ENCODE measurements at regions not wholly inside any gene's neighbourhood (a gene's known extent, or its start where the extent isn't known, plus 50 kb on each side); places are given as distances from the start of the nearest gene placed in this dataset.

DNA sequence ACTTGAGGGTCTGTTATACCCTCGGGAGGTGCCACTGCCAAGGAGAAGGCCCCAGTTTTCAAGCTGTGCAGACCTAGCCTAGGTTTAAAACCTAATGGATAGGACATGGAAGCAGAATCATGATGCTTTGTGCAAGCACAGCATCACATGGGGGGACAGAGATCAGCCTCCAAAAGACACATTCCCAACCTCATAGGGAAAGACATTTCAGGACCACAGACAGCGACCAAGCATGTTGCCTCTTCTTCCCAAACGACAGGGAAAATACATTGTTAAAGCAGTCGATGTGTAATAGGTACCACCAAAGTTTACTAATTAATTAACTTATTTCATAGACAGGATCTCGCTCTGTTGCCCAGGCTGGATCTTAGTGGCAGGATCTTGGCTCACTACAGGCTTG, 573.9 kb downstream of the TCERG1L start:
- ATAC-seq (no peak), DNase-seq (no peak)
- TF ChIP-seq, protein P1, sequence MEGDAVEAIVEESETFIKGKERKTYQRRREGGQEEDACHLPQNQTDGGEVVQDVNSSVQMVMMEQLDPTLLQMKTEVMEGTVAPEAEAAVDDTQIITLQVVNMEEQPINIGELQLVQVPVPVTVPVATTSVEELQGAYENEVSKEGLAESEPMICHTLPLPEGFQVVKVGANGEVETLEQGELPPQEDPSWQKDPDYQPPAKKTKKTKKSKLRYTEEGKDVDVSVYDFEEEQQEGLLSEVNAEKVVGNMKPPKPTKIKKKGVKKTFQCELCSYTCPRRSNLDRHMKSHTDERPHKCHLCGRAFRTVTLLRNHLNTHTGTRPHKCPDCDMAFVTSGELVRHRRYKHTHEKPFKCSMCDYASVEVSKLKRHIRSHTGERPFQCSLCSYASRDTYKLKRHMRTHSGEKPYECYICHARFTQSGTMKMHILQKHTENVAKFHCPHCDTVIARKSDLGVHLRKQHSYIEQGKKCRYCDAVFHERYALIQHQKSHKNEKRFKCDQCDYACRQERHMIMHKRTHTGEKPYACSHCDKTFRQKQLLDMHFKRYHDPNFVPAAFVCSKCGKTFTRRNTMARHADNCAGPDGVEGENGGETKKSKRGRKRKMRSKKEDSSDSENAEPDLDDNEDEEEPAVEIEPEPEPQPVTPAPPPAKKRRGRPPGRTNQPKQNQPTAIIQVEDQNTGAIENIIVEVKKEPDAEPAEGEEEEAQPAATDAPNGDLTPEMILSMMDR (IDR thresholded peaks at IDR 0.05), result no peak
- H3K4me1 ChIP-seq, result peaks cover 0 to 5% (median 0%) of the 10 kb centered on the region in 9 donors
- H3K36me3 ChIP-seq, result no peaks in the 10 kb centered on the region
- intact Hi-C loops (cut with DNase I), result no loop called here
- H3K27ac ChIP-seq, result no peak overlapping the region
- H3K9me3 ChIP-seq, result no peaks in the 10 kb centered on the region
- H3K27me3 ChIP-seq, result peaks cover 0 to 16% (median 3%) of the 10 kb centered on the region in 7 donors
- H3K4me3 ChIP-seq, result no peak overlapping the region
- WGBS, 2 donors, result 34% methylated on average over 5 of the region's 5 CpGs

DNA sequence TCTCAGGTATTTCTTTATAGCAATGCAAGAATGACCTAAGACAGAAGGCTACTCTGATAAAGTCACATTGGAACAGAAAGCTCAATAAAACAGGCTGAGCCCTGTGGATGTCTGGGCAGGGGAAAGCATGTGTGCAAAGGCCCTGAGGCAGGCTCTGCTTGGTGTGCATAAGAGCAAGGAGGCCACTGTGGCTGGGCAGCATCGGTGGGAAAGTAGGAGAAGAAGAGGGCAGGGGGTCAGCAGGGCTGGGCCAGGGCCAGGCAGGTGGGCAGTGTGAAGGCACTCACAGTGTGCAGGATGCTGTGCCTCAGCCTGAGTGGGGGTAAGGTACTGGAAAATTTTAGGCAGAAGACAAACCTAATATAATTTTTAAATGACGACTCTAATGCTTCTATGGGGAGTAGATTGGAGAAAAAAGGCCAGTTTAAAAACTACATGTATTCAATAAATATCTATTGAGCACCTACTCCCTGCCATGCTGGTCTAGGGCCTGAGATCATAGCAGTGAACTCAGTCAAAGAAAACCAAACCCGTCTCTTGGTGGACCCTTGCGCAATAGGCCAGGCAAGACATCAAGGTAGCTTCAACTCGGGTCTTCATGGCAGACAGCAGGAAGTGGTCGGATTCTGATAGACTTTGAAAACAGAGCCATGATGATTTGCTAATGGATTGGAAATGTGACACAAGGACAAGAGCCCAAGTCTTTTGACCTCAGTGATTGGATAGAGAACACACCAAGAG, 572.3 kb downstream of the TCERG1L start:
- H3K27ac ChIP-seq, result no peak overlapping the region
- no peaks in the 10 kb centered on the region for H3K9me3 ChIP-seq
- no peak for ATAC-seq
- intact Hi-C loops (cut with DNase I), result no loop called here
- 87 to 89% methylated on average over 6 of the region's 6 CpGs for WGBS, 2 donors
- TF ChIP-seq, protein P1 (IDR thresholded peaks at IDR 0.05), result no peak
- no peak for DNase-seq
- no peaks in the 10 kb centered on the region for H3K36me3 ChIP-seq
- H3K27me3 ChIP-seq, result peaks cover 0 to 22% (median 4%) of the 10 kb centered on the region in 7 donors
- H3K4me3 ChIP-seq, result no peak overlapping the region
- peaks cover 0 to 5% (median 0%) of the 10 kb centered on the region in 9 donors for H3K4me1 ChIP-seq

DNA sequence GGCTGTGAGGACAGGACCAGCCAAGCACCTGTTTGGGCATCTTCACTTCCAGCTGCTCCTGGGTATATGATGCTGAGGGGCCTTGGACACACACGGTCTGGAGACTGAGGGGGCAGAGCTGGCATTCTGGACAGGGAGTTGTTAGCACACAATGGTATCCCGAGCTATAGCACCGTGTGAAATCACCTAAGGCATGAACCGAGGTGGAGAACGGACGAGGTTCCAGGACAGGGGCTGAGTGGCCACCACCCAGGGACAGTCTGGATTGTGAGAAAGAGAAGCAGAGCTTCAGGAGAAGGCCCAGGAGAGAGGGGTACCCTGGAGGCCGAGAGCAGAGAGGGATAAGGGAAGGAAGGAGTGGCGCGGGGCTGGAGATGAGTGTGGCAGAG, 571.8 kb downstream of the TCERG1L start:
- no peak overlapping the region for H3K4me3 ChIP-seq
- no peaks in the 10 kb centered on the region for H3K9me3 ChIP-seq
- H3K4me1 ChIP-seq, result peaks cover 0 to 5% (median 0%) of the 10 kb centered on the region in 9 donors
- no peak overlapping the region for H3K27ac ChIP-seq
- H3K27me3 ChIP-seq, result peaks cover 0 to 23% (median 8%) of the 10 kb centered on the region in 7 donors
- WGBS, 2 donors, result 67 to 74% methylated on average over 9 of the region's 9 CpGs
- intact Hi-C loops (cut with DNase I), result no loop called here
- TF ChIP-seq, protein P1 (IDR thresholded peaks at IDR 0.05), result no peak
- H3K36me3 ChIP-seq, result no peaks in the 10 kb centered on the region
- ATAC-seq (no peak), DNase-seq (no peak)

DNA sequence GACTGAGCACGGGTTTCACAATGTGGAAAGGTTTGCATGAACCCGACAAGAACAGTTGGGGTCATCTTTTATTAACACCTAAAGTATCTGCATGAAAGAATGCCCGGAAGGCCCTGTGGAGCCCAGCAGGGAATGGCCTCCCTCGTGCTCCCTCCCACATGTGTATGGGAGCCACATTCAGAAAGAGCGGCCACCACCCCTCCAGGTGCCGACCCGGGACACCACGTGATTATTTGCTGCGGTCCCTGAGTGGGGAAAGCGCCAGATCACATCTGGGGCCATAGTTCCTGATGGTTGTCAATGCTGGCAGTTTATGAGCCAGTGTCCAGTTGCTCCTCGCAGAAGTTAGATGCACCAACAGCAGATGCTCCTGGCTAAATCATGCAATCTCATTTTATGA, 571.4 kb downstream of the TCERG1L start:
- WGBS, 2 donors, result 80 to 87% methylated on average over 11 of the region's 11 CpGs
- Histone ChIP-seq H3K36me3 (no peaks in the 10 kb centered on the region), H3K4me3 (no peak overlapping the region), H3K27me3 (peaks cover 0 to 27% (median 12%) of the 10 kb centered on the region in 7 donors), H3K4me1 (peaks cover 0 to 5% (median 0%) of the 10 kb centered on the region in 9 donors), H3K9me3 (no peaks in the 10 kb centered on the region), H3K27ac (no peak overlapping the region)
- no peak for DNase-seq
- intact Hi-C loops (cut with DNase I), result no loop called here
- TF ChIP-seq, protein P1 (IDR thresholded peaks at IDR 0.05), result no peak
- no peak for ATAC-seq
